IPS-18c (cell line): ENCODE measurements at regions not wholly inside any gene's neighbourhood (a gene's known extent, or its start where the extent isn't known, plus 50 kb on each side); places are given as distances from the start of the nearest gene placed in this dataset.
"Not testable (repeated sequence)": the region's sequence is repeated elsewhere in the genome, so short reads cannot be mapped to it uniquely, and the experiment has no call there.

Experiments used
- H3K4me3 ChIP-seq: 2 replicates; pipeline ENCODE4 v1.7.0; 2013; ENCODE audit warnings: low read depth, mild to moderate bottlenecking, low read length, moderate library complexity; ENCODE audit not compliant: insufficient read depth
- H3K9me3 ChIP-seq: one replicate; pipeline ENCODE4 v1.6.1; 2013; ENCODE audit warnings: mild to moderate bottlenecking, low read length, moderate library complexity; ENCODE audit not compliant: control insufficient read depth, insufficient read depth

- H3K9me3 ChIP-seq = no peaks in the 10 kb centered on the region
- no peak overlapping the region for H3K4me3 ChIP-seq
These were observed 710.5 kb downstream of the RFPL4B start for GRCh38 chr6:113057567-113058053.

- Histone ChIP-seq H3K9me3 (no peaks in the 10 kb centered on the region), H3K4me3 (no peak overlapping the region)
These were observed 713.5 kb downstream of the RFPL4B start for GRCh38 chr6:113060664-113061063.

- Histone ChIP-seq H3K9me3 (no peaks in the 10 kb centered on the region), H3K4me3 (no peak overlapping the region)
These were observed 718.5 kb downstream of the RFPL4B start for GRCh38 chr6:113065611-113066010.

GRCh38 chr6:113067612-113068275, 720.6 kb downstream of the RFPL4B start:
- Histone ChIP-seq H3K4me3 (no peak overlapping the region), H3K9me3 (no peaks in the 10 kb centered on the region)

- no peaks in the 10 kb centered on the region for H3K9me3 ChIP-seq
- H3K4me3 ChIP-seq = no peak overlapping the region
These were observed 721.4 kb downstream of the RFPL4B start for GRCh38 chr6:113068570-113068969.

GRCh38 chr6:113070681-113071080, 723.6 kb downstream of the RFPL4B start:
- not testable (repeated sequence) for H3K4me3 ChIP-seq, H3K9me3 ChIP-seq

GRCh38 chr6:113073611-113074191, 726.6 kb downstream of the RFPL4B start:
- Histone ChIP-seq H3K4me3 (no peak overlapping the region), H3K9me3 (no peaks in the 10 kb centered on the region)

GRCh38 chr6:113076116-113076515, 729.0 kb downstream of the RFPL4B start:
- no peak overlapping the region for H3K4me3 ChIP-seq

GRCh38 chr6:113076816-113077215, 729.7 kb downstream of the RFPL4B start:
- Histone ChIP-seq H3K4me3 (no peak overlapping the region), H3K9me3 (no peaks in the 10 kb centered on the region)

More at GRCh38 chr6:113076116-113076515, 729.0 kb downstream of the RFPL4B start:
- no peaks in the 10 kb centered on the region for H3K9me3 ChIP-seq

- Histone ChIP-seq H3K9me3 (no peaks in the 10 kb centered on the region), H3K4me3 (no peak overlapping the region)
These were observed 730.7 kb downstream of the RFPL4B start for GRCh38 chr6:113077794-113078193.

GRCh38 chr6:113078791-113079190, 731.7 kb downstream of the RFPL4B start:
- no peak overlapping the region for H3K4me3 ChIP-seq
- no peaks in the 10 kb centered on the region for H3K9me3 ChIP-seq

GRCh38 chr6:113082745-113083144, 735.6 kb downstream of the RFPL4B start:
- Histone ChIP-seq H3K9me3 (no peaks in the 10 kb centered on the region), H3K4me3 (no peak overlapping the region)

- H3K4me3 ChIP-seq = no peak overlapping the region
- no peaks in the 10 kb centered on the region for H3K9me3 ChIP-seq
These were observed 736.8 kb downstream of the RFPL4B start for GRCh38 chr6:113083947-113084346.

GRCh38 chr6:113089056-113089455, 741.9 kb downstream of the RFPL4B start:
- Histone ChIP-seq H3K9me3 (no peaks in the 10 kb centered on the region), H3K4me3 (no peak overlapping the region)

- Histone ChIP-seq H3K9me3 (no peaks in the 10 kb centered on the region), H3K4me3 (no peak overlapping the region)
These were observed 745.7 kb downstream of the RFPL4B start for GRCh38 chr6:113092795-113093194.

- Histone ChIP-seq H3K9me3 (no peaks in the 10 kb centered on the region), H3K4me3 (no peak overlapping the region)
These were observed 747.6 kb downstream of the RFPL4B start for GRCh38 chr6:113094779-113095178.

GRCh38 chr6:113095841-113096240, 748.7 kb downstream of the RFPL4B start:
- H3K9me3 ChIP-seq = no peaks in the 10 kb centered on the region
- no peak overlapping the region for H3K4me3 ChIP-seq

GRCh38 chr6:113102761-113103160, 754.4 kb upstream of the MARCKS start:
- Histone ChIP-seq H3K9me3 (no peaks in the 10 kb centered on the region), H3K4me3 (no peak overlapping the region)
